Prostate gland (tissue), 2 donors: ENCODE measurements at regions not wholly inside any gene's neighbourhood (a gene's known extent, or its start where the extent isn't known, plus 50 kb on each side); places are given as distances from the start of the nearest gene placed in this dataset.

ENCODE experiments used
- CTCF ChIP-seq, 4 experiments: fragments of 200-600 bp in 2 of 4; fragments of 450-650 bp in 2 of 4; sonication (generic) in 2 of 4; IDR thresholded peaks; 1 replicate in 3 of 4; 2 replicates in 1 of 4; pipeline ENCODE4 v1.5.1; 2016 to 2019; ENCODE audit warnings: antibody characterized with exemption in 4 of 4, mild to moderate bottlenecking in 2 of 4, moderate library complexity in 2 of 4
- POLR2A ChIP-seq: fragments of 450-650 bp; IDR thresholded peaks from one replicate; pipeline ENCODE4 v1.6.1; 2016; ENCODE audit warnings: antibody characterized with exemption, mild to moderate bottlenecking
- POLR2AphosphoS5 ChIP-seq: sonication (generic); formaldehyde crosslinking; IDR thresholded peaks from one replicate; pipeline ENCODE4 v1.6.1; 2017; ENCODE audit warnings: antibody characterized with exemption

- TF ChIP-seq CTCF (IDR thresholded peaks at IDR 0.05) (no peak), POLR2A (no peak), POLR2AphosphoS5 (no peak)
These were observed 123.1 kb upstream of the INHBA start for GRCh38 chr7:41825927-41826480.
